ENCODE measurements at regions not wholly inside any gene's neighbourhood (a gene's known extent, or its start where the extent isn't known, plus 50 kb on each side); places are given as distances from the start of the nearest gene placed in this dataset.

DNA sequence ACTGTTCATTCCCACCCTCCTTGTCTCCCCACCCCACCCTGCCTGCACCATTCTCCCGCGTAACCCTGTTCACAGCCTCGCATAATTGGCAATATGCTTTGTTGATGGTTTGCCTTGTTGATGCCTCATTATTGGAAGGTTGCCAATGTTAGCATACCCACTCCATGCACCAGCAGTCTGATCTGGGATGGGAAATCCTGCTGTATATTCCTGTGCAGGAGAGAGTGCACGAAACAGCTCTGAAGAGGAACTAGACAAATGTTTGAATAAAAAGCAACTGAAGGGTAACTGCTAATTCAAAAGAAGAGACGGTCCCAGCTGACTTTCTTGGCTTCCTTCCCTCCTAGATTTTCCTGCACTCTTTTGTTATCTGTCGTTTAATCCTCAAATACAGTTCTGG is 271.7 kb upstream of the TLE4 start:
- TF ChIP-seq EP300 (IDR thresholded peaks at IDR 0.05) (no peak), POLR2A (IDR thresholded peaks at IDR 0.05) (no peak)
- TF ChIP-seq, protein P1, sequence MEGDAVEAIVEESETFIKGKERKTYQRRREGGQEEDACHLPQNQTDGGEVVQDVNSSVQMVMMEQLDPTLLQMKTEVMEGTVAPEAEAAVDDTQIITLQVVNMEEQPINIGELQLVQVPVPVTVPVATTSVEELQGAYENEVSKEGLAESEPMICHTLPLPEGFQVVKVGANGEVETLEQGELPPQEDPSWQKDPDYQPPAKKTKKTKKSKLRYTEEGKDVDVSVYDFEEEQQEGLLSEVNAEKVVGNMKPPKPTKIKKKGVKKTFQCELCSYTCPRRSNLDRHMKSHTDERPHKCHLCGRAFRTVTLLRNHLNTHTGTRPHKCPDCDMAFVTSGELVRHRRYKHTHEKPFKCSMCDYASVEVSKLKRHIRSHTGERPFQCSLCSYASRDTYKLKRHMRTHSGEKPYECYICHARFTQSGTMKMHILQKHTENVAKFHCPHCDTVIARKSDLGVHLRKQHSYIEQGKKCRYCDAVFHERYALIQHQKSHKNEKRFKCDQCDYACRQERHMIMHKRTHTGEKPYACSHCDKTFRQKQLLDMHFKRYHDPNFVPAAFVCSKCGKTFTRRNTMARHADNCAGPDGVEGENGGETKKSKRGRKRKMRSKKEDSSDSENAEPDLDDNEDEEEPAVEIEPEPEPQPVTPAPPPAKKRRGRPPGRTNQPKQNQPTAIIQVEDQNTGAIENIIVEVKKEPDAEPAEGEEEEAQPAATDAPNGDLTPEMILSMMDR (IDR thresholded peaks at IDR 0.05): no peak
